ENCODE measurements at regions not wholly inside any gene's neighbourhood (a gene's known extent, or its start where the extent isn't known, plus 50 kb on each side); places are given as distances from the start of the nearest gene placed in this dataset.
"Not testable (repeated sequence)": the region's sequence is repeated elsewhere in the genome, so short reads cannot be mapped to it uniquely, and the experiment has no call there.

GRCh38 chr6:5846889-5847288, 159.8 kb downstream of the NRN1 start:
- 50% methylated on average over 2 of the region's 2 CpGs for whole genome bisulfite sequencing (ENCODE audit: insufficient coverage)
- no peaks in the 10 kb centered on the region for H3K36me3 ChIP-seq (ENCODE audit: control insufficient read depth, insufficient read depth, low read length)
- no peak overlapping the region for H3K4me3 ChIP-seq (ENCODE audit: low read depth, low read length)
- no peaks in the 10 kb centered on the region for H3K9me3 ChIP-seq (ENCODE audit: control insufficient read depth, insufficient read depth, low read length)
- no peaks in the 10 kb centered on the region for H3K27me3 ChIP-seq (ENCODE audit: control insufficient read depth, insufficient read depth, low read length)
- H3K27ac ChIP-seq (ENCODE audit: low read depth, low read length): no peak overlapping the region
- DNase-seq (ENCODE audit: low read depth in 4 of 6, low spot score in 6 of 6): no peak
- H3K4me1 ChIP-seq (ENCODE audit: control insufficient read depth, insufficient read depth, low read length): peaks cover 21% of the 10 kb centered on the region

DNA sequence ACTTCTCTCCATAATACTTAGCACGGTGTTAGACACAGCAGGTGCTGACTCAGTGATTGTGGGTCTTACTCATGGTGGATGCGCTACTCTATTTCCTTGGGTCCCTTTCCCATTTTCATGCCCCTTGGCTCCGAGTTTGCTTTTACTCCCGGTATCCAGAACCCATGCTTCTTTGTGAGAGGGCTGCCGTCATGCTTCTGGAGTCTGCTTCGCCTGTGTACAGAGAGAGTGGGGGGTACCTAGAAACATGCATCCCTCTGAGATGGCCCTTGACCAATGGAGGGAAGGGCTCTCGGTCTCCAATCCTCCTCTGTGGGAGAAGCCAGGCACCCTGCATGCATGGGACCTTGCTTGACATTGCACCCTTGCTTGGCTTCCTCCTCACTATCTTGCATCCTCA, 160.4 kb downstream of the NRN1 start:
- H3K27ac ChIP-seq (ENCODE audit: low read depth, low read length): no peak overlapping the region
- DNase-seq (ENCODE audit: low read depth in 4 of 6, low spot score in 6 of 6): no peak
- WGBS (ENCODE audit: insufficient coverage): 96% methylated on average over 6 of the region's 7 CpGs
- peaks cover 17% of the 10 kb centered on the region for H3K4me1 ChIP-seq (ENCODE audit: control insufficient read depth, insufficient read depth, low read length)
- no peaks in the 10 kb centered on the region for H3K9me3 ChIP-seq (ENCODE audit: control insufficient read depth, insufficient read depth, low read length)
- H3K36me3 ChIP-seq (ENCODE audit: control insufficient read depth, insufficient read depth, low read length): no peaks in the 10 kb centered on the region
- no peaks in the 10 kb centered on the region for H3K27me3 ChIP-seq (ENCODE audit: control insufficient read depth, insufficient read depth, low read length)
- H3K4me3 ChIP-seq (ENCODE audit: low read depth, low read length): no peak overlapping the region

DNA sequence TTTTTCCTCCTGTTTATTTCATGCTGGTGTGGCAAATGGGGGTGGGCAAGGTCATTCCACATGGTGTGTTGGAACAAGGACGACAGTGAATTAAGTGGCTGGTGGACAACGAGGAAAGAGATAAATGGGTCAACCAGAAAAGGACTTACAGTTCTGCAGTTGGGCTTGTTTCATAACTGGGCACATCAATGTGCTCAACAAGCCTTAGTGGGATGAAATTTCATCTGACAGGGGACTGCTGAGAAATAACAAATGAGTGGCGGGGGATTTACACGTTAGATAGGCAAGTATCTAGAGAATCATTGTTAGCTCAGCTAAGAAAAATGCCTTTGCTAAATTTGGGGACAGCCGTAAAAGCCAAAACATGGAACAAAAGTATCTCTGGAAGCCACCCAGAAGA, 163.6 kb downstream of the NRN1 start:
- H3K36me3 ChIP-seq (ENCODE audit: control insufficient read depth, insufficient read depth, low read length): no peaks in the 10 kb centered on the region
- no peaks in the 10 kb centered on the region for H3K9me3 ChIP-seq (ENCODE audit: control insufficient read depth, insufficient read depth, low read length)
- no peaks in the 10 kb centered on the region for H3K27me3 ChIP-seq (ENCODE audit: control insufficient read depth, insufficient read depth, low read length)
- H3K4me3 ChIP-seq (ENCODE audit: low read depth, low read length): no peak overlapping the region
- no peak overlapping the region for H3K27ac ChIP-seq (ENCODE audit: low read depth, low read length)
- no peak for DNase-seq (ENCODE audit: low read depth in 4 of 6, low spot score in 6 of 6)
- peaks cover 10% of the 10 kb centered on the region for H3K4me1 ChIP-seq (ENCODE audit: control insufficient read depth, insufficient read depth, low read length)
- 92% methylated on average over 5 of the region's 5 CpGs for WGBS (ENCODE audit: insufficient coverage)

DNA sequence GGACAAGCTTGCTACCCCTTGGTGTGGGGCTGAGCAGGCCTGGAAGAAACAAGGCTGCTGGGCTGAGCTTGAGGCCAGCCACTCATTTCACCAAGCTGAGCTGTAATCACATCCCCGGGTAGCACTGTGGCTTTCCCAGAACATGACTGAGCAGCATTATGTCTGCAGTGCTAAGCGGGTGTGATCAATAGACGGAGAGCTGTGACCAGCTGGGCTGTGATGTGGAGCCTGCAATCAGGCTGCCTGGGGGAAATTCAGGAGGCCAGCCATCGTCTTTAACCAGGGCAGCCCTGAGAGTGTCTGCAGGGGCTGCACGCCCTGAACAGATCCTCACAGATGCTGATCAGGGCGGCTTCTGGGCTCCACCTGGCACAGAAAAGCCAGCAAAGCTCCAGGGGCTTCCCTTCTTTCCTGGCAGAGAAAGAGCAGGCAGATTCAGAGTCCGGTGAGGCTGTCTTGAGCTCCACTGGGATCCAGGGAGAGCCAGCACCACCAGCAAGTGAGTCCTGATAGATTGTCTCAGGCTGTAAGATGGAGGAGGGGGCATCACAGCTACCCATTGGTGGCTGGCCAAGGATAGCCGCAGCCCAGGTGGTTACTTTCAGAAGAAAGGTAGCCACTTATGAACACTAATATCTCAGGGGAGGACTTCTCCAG, 165.9 kb downstream of the NRN1 start:
- DNase-seq (ENCODE audit: low read depth in 4 of 6, low spot score in 6 of 6): peak in 2 of 6 donors; percentile 62 to 83
- no peaks in the 10 kb centered on the region for H3K27me3 ChIP-seq (ENCODE audit: control insufficient read depth, insufficient read depth, low read length)
- no peak overlapping the region for H3K27ac ChIP-seq (ENCODE audit: low read depth, low read length)
- no peaks in the 10 kb centered on the region for H3K9me3 ChIP-seq (ENCODE audit: control insufficient read depth, insufficient read depth, low read length)
- 49% methylated on average over 8 of the region's 8 CpGs for WGBS (ENCODE audit: insufficient coverage)
- H3K4me1 ChIP-seq (ENCODE audit: control insufficient read depth, insufficient read depth, low read length): peaks cover 10% of the 10 kb centered on the region
- no peaks in the 10 kb centered on the region for H3K36me3 ChIP-seq (ENCODE audit: control insufficient read depth, insufficient read depth, low read length)
- no peak overlapping the region for H3K4me3 ChIP-seq (ENCODE audit: low read depth, low read length)

DNA sequence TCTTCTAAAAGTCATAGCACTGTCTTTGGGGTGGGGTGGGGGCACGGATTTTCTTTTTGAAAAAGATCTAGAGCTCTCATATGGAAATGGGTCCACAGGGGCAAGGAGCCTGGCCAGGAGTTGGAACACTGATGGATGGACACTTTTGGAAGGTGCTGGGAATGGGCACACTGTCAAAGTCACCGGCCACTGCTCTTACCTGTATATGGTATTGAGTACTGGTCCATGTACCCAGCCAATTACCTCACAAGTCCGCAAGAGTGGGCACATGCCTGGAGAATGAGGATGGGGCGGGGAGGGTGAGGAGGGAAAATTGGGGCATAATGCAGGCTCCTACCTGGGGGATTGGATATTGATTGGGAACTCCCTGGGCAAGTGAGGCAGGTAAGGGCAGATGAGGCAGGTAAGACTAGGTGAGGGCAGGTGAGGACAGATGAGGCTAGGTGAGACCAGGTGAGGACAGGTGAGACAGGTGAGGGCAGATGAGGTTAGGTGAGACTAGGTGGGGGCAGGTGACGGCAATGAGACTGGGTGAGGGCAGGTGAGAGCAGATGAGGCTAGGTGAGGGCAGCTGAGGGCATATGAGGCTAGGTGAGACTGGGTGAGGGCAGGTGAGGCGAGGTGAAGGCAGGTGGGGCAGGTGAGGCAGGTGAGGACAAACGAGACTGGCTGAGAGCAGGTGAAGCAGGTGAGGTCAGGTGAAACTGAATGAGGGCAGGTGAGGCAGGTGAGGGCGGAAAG, 167.9 kb downstream of the NRN1 start:
- DNase-seq (ENCODE audit: low read depth in 4 of 6, low spot score in 6 of 6): no peak
- Histone ChIP-seq H3K9me3 (ENCODE audit: control insufficient read depth, insufficient read depth, low read length) (no peaks in the 10 kb centered on the region), H3K36me3 (ENCODE audit: control insufficient read depth, insufficient read depth, low read length) (peaks cover 3% of the 10 kb centered on the region), H3K27ac (ENCODE audit: low read depth, low read length) (no peak overlapping the region), H3K4me3 (ENCODE audit: low read depth, low read length) (no peak overlapping the region), H3K4me1 (ENCODE audit: control insufficient read depth, insufficient read depth, low read length) (peaks cover 16% of the 10 kb centered on the region), H3K27me3 (ENCODE audit: control insufficient read depth, insufficient read depth, low read length) (no peaks in the 10 kb centered on the region)
- WGBS (ENCODE audit: insufficient coverage): 87% methylated on average over 7 of the region's 8 CpGs

- Histone ChIP-seq H3K9me3 (ENCODE audit: control insufficient read depth, insufficient read depth, low read length) (no peaks in the 10 kb centered on the region), H3K27me3 (ENCODE audit: control insufficient read depth, insufficient read depth, low read length) (no peaks in the 10 kb centered on the region), H3K4me3 (ENCODE audit: low read depth, low read length) (no peak overlapping the region), H3K4me1 (ENCODE audit: control insufficient read depth, insufficient read depth, low read length) (peaks cover 21% of the 10 kb centered on the region), H3K36me3 (ENCODE audit: control insufficient read depth, insufficient read depth, low read length) (peaks cover 3% of the 10 kb centered on the region), H3K27ac (ENCODE audit: low read depth, low read length) (no peak overlapping the region)
- WGBS (ENCODE audit: insufficient coverage): 93% methylated on average over 9 of the region's 9 CpGs
- no peak for DNase-seq (ENCODE audit: low read depth in 4 of 6, low spot score in 6 of 6)
These were observed 169.4 kb downstream of the NRN1 start for GRCh38 chr6:5837323-5837722.

DNA sequence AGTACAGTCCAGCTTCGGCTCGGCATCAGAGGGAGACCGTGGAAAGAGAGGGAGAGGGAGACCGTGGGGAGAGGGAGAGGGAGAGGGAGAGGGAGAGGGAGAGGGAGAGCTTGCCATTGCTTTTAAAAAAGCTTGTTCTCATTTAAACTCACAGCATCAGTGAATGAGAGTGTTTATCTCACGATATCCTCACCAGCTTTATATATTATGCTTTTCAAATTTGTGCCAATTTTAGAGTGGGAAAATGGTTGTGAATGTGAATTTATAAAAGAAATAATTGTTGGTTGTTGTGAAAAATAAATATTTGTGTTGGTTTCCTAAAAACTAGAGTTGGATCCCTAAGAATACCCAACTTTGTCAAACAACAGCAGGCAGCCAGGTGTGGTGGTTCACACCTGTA, 170.1 kb downstream of the NRN1 start:
- DNase-seq (ENCODE audit: low read depth in 4 of 6, low spot score in 6 of 6); H3K27ac ChIP-seq (ENCODE audit: low read depth, low read length); H3K36me3 ChIP-seq (ENCODE audit: control insufficient read depth, insufficient read depth, low read length); H3K9me3 ChIP-seq (ENCODE audit: control insufficient read depth, insufficient read depth, low read length); H3K4me3 ChIP-seq (ENCODE audit: low read depth, low read length); H3K27me3 ChIP-seq (ENCODE audit: control insufficient read depth, insufficient read depth, low read length): not testable (repeated sequence)
- H3K4me1 ChIP-seq (ENCODE audit: control insufficient read depth, insufficient read depth, low read length): peaks cover 24% of the 10 kb centered on the region
- WGBS (ENCODE audit: insufficient coverage): no CpG with 5 or more reads among the region's 5 CpGs

- 88% methylated on average over 1 of the region's 3 CpGs for WGBS (ENCODE audit: insufficient coverage)
- Histone ChIP-seq H3K27me3 (ENCODE audit: control insufficient read depth, insufficient read depth, low read length) (no peaks in the 10 kb centered on the region), H3K27ac (ENCODE audit: low read depth, low read length) (no peak overlapping the region), H3K36me3 (ENCODE audit: control insufficient read depth, insufficient read depth, low read length) (peaks cover 3% of the 10 kb centered on the region), H3K9me3 (ENCODE audit: control insufficient read depth, insufficient read depth, low read length) (no peaks in the 10 kb centered on the region), H3K4me1 (ENCODE audit: control insufficient read depth, insufficient read depth, low read length) (peaks cover 28% of the 10 kb centered on the region), H3K4me3 (ENCODE audit: low read depth, low read length) (no peak overlapping the region)
- no peak for DNase-seq (ENCODE audit: low read depth in 4 of 6, low spot score in 6 of 6)
These were observed 173.6 kb downstream of the NRN1 start for GRCh38 chr6:5833120-5833519.

- Histone ChIP-seq H3K27ac (ENCODE audit: low read depth, low read length) (no peak overlapping the region), H3K36me3 (ENCODE audit: control insufficient read depth, insufficient read depth, low read length) (peaks cover 3% of the 10 kb centered on the region), H3K9me3 (ENCODE audit: control insufficient read depth, insufficient read depth, low read length) (no peaks in the 10 kb centered on the region), H3K4me1 (ENCODE audit: control insufficient read depth, insufficient read depth, low read length) (peaks cover 33% of the 10 kb centered on the region), H3K27me3 (ENCODE audit: control insufficient read depth, insufficient read depth, low read length) (no peaks in the 10 kb centered on the region), H3K4me3 (ENCODE audit: low read depth, low read length) (no peak overlapping the region)
- no peak for DNase-seq (ENCODE audit: low read depth in 4 of 6, low spot score in 6 of 6)
- 94% methylated on average over 3 of the region's 3 CpGs for WGBS (ENCODE audit: insufficient coverage)
These were observed 174.1 kb downstream of the NRN1 start for GRCh38 chr6:5832668-5833067.

DNA sequence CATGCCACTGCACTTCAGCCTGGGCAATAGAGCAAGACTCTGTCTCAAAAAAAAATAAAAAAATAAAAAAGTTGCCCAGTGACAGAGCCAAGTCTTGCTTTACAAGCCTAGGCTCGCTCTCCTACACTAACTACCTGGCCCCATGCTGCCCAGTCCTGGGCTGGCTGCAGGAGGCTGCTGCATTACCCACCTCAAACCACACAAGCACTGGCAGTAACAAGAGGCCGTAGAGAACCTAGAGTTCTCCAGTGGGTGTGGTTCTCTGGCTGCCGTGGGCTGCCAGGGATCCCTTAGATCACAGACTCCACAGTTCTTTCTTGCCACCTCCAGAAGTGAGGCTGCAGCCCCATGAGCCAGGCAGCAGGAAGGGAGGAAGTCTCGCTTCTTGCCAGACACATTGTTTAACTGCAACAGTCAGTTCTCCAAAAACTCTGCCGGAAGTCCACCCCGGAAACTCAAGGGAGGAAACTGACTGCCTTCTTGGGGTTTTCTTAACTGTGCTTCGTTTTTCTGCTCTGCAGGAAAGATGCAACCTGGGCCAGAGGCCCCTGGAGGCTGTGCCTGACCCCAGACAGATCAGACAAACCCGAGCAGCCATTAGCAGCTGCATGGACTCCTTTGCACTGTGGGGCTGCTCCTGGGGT, 175.4 kb downstream of the NRN1 start:
- not testable (repeated sequence) for DNase-seq (ENCODE audit: low read depth in 4 of 6, low spot score in 6 of 6); H3K4me3 ChIP-seq (ENCODE audit: low read depth, low read length); H3K9me3 ChIP-seq (ENCODE audit: control insufficient read depth, insufficient read depth, low read length); H3K27me3 ChIP-seq (ENCODE audit: control insufficient read depth, insufficient read depth, low read length); H3K36me3 ChIP-seq (ENCODE audit: control insufficient read depth, insufficient read depth, low read length); H3K27ac ChIP-seq (ENCODE audit: low read depth, low read length)
- 38% methylated on average over 7 of the region's 8 CpGs for whole genome bisulfite sequencing (ENCODE audit: insufficient coverage)
- peaks cover 38% of the 10 kb centered on the region for H3K4me1 ChIP-seq (ENCODE audit: control insufficient read depth, insufficient read depth, low read length)

All from spinal cord (tissue), 9 donors.